Type B pancreatic cell (in vitro differentiated cells): ENCODE measurements at regions not wholly inside any gene's neighbourhood (a gene's known extent, or its start where the extent isn't known, plus 50 kb on each side); places are given as distances from the start of the nearest gene placed in this dataset.

Experiments
- DNase-seq: peaks from one replicate; pipeline ENCODE4 v3.0.0; 2021; ENCODE audit warnings: mixed read lengths; ENCODE audit not compliant: unreplicated experiment; ENCODE audit errors: extremely low spot score
- H3K27ac Mint-ChIP-seq: 2 replicates; pipeline ENCODE4 v1.8.0; 2021; ENCODE audit warnings: mild to moderate bottlenecking, mixed read lengths
- H3K27me3 Mint-ChIP-seq: 2 replicates; pipeline ENCODE4 v1.8.0; 2021; ENCODE audit warnings: mixed read lengths
- H3K36me3 Mint-ChIP-seq: 2 replicates; pipeline ENCODE4 v1.8.0; 2021; ENCODE audit warnings: mixed read lengths
- H3K4me1 Mint-ChIP-seq: one replicate; pipeline ENCODE4 v1.8.0; 2021; ENCODE audit warnings: mixed read lengths; ENCODE audit not compliant: unreplicated experiment
- H3K4me3 Mint-ChIP-seq: 2 replicates; pipeline ENCODE4 v1.8.0; 2021; ENCODE audit warnings: mild to moderate bottlenecking, mixed read lengths
- H3K9me3 Mint-ChIP-seq: 2 replicates; pipeline ENCODE4 v1.8.0; 2021; ENCODE audit warnings: mixed read lengths
- CTCF ChIP-seq: fragments of 200-600 bp; sonication (generic); conservative IDR thresholded peaks from 2 replicates; pipeline ENCODE4 v1.5.0; 2021; ENCODE audit warnings: antibody characterized with exemption, mild to moderate bottlenecking

DNA sequence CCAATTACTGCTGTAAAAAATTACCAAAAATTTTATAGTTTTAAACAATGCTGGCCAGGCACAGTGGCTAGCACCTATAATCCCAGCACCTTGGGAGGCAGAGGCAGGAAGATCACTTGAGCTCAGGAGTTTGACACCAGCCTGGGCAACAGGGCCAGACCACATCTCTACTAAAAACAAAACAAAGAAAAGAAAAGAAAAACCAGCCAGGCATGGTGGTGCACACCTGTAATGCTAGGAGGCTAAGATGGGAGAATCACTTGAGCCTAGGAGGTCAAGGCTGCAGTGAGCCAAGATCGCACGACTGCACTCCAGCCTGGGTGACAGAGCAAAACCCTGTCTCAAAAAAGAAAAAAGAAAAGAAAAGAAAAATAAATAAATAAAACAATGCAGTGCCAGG lies 54.0 kb upstream of the ARID2 start:
- TF ChIP-seq CTCF, result no peak
- Mint-ChIP-seq H3K4me3 (no peak overlapping the region), H3K27ac (no peak overlapping the region), H3K9me3 (no peaks in the 10 kb centered on the region), H3K27me3 (no peaks in the 10 kb centered on the region), H3K36me3 (no peaks in the 10 kb centered on the region), H3K4me1 (no peaks in the 10 kb centered on the region)
- no peak for DNase-seq
